OCI-LY7 (cell line): ENCODE measurements at regions not wholly inside any gene's neighbourhood (a gene's known extent, or its start where the extent isn't known, plus 50 kb on each side); places are given as distances from the start of the nearest gene placed in this dataset.

Experiments
- BruUV-seq: library from RNA; stranded (reverse); fragments of 400-500 nt; replicated peaks from 2 replicates; lab custom pipeline; 2021; lab: Mats Ljungman, UMichigan
- CTCF ChIA-PET: fragments of 300-600 bp; sonication (Branson Sonifier 250); formaldehyde crosslinking; loops from one replicate; lab custom pipeline; 2022; ENCODE audit warnings: antibody characterized with exemption; ENCODE audit not compliant: unreplicated experiment; lab: Charles Lee
- POLR2A ChIA-PET: fragments of 300-600 bp; sonication (Branson Sonifier 250); formaldehyde crosslinking; loops from one replicate; lab custom pipeline; 2022; ENCODE audit warnings: antibody characterized with exemption; lab: Charles Lee
- DNase-seq: peaks from one replicate; pipeline ENCODE4 v3.0.0-alpha.2; 2015; ENCODE audit warnings: low spot score
- H2AFZ ChIP-seq: fragments of 200-600 bp; sonication (generic), shearing (Covaris generic); 2 replicates; pipeline ENCODE4 v1.6.1; 2014; ENCODE audit warnings: mild to moderate bottlenecking, antibody characterized with exemption, low read length, moderate library complexity
- H3K27ac ChIP-seq: fragments of 200-600 bp; sonication (generic); 2 replicates; pipeline ENCODE4 v1.5.1; 2014; ENCODE audit warnings: mixed run types, low read depth, mild to moderate bottlenecking, moderate library complexity, low read length, inconsistent platforms; ENCODE audit not compliant: poor library complexity, severe bottlenecking
- H3K36me3 ChIP-seq: fragments of 200-600 bp; sonication (generic); 2 replicates; pipeline ENCODE4 v1.6.1; 2014; ENCODE audit warnings: mild to moderate bottlenecking, antibody characterized with exemption, low read length, moderate library complexity, mixed read lengths; ENCODE audit not compliant: insufficient read depth
- H3K4me1 ChIP-seq: fragments of 200-600 bp; sonication (generic); 2 replicates; pipeline ENCODE4 v1.5.1; 2014; ENCODE audit warnings: mild to moderate bottlenecking, low read length; ENCODE audit not compliant: insufficient read depth, poor library complexity, severe bottlenecking
- H3K4me2 ChIP-seq: fragments of 200-600 bp; sonication (generic); 2 replicates; pipeline ENCODE4 v1.6.1; 2014; ENCODE audit warnings: mild to moderate bottlenecking, low read length
- H3K4me3 ChIP-seq: fragments of 200-600 bp; sonication (generic); 2 replicates; pipeline ENCODE4 v1.5.1; 2014; ENCODE audit warnings: mild to moderate bottlenecking, low read depth, low read length; ENCODE audit not compliant: poor library complexity, severe bottlenecking
- H3K79me2 ChIP-seq: fragments of 200-600 bp; sonication (generic); 2 replicates; pipeline ENCODE4 v1.6.1; 2016; ENCODE audit warnings: low read depth, mild to moderate bottlenecking, low read length, moderate library complexity, mixed read lengths; ENCODE audit not compliant: insufficient read depth
- H3K9me2 ChIP-seq: fragments of 200-600 bp; sonication (generic); 2 replicates; pipeline ENCODE4 v1.6.1; 2016; ENCODE audit warnings: mild to moderate bottlenecking, low read length, mixed read lengths; ENCODE audit not compliant: insufficient read depth
- H3K9me3 ChIP-seq: fragments of 200-600 bp; sonication (generic); 2 replicates; pipeline ENCODE4 v1.6.1; 2014; ENCODE audit warnings: mild to moderate bottlenecking, mixed run types, low read length, mixed read lengths
- H4K20me1 ChIP-seq: fragments of 200-600 bp; sonication (generic); 2 replicates; pipeline ENCODE4 v1.6.1; 2014; ENCODE audit warnings: mild to moderate bottlenecking, antibody characterized with exemption, low read length, moderate library complexity, mixed read lengths; ENCODE audit not compliant: insufficient read depth
- EZH2phosphoT487 ChIP-seq: fragments of 200-600 bp; sonication (generic); IDR thresholded peaks from 2 replicates; pipeline ENCODE4 v1.6.1; 2018; ENCODE audit warnings: low read depth, borderline replicate concordance, mild to moderate bottlenecking, mixed run types, antibody characterized with exemption, low read length, moderate library complexity, mixed read lengths
- intact Hi-C: fragments of 100-400 bp; cut with micrococcal nuclease; formaldehyde crosslinking; loops from one replicate; pipeline ENCODE4 v1.10.0; 2022; ENCODE audit not compliant: unreplicated experiment
- TF ChIP-seq, protein P1 (sequence below): fragments of 200-600 bp; sonication (generic); conservative IDR thresholded peaks from 2 replicates; pipeline ENCODE4 v1.5.1; 2014; ENCODE audit warnings: mild to moderate bottlenecking, antibody characterized with exemption, low read length, moderate library complexity, mixed read lengths

DNA sequence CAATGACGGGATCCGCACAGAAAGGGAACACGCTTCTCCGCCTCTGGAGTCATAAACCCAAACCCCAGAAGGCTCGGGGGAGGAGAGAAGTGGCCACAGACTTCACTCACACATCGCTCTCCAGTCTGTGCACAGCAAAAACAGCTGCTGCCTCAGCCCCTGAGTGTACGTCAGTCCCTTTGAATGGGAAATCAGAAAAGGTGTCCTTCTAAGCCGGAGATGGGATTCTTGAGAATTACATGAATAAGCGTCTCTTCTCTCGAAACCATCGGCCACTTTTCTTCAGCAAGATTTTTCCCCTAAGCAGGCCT, 78.3 kb downstream of the PDCL3 start:
- ChIA-PET POLR2A (no interaction called here), CTCF (no interaction called here)
- DNase-seq = no peak
- Histone ChIP-seq H2AFZ (no peak overlapping the region), H3K27ac (no peak overlapping the region), H3K79me2 (no peaks in the 10 kb centered on the region), H3K4me1 (no peaks in the 10 kb centered on the region), H3K4me2 (no peak overlapping the region), H3K9me3 (no peaks in the 10 kb centered on the region), H4K20me1 (no peaks in the 10 kb centered on the region), H3K36me3 (no peaks in the 10 kb centered on the region), H3K9me2 (no peaks in the 10 kb centered on the region), H3K4me3 (no peak overlapping the region)
- intact Hi-C loops = no loop called here
- TF ChIP-seq, protein P1, sequence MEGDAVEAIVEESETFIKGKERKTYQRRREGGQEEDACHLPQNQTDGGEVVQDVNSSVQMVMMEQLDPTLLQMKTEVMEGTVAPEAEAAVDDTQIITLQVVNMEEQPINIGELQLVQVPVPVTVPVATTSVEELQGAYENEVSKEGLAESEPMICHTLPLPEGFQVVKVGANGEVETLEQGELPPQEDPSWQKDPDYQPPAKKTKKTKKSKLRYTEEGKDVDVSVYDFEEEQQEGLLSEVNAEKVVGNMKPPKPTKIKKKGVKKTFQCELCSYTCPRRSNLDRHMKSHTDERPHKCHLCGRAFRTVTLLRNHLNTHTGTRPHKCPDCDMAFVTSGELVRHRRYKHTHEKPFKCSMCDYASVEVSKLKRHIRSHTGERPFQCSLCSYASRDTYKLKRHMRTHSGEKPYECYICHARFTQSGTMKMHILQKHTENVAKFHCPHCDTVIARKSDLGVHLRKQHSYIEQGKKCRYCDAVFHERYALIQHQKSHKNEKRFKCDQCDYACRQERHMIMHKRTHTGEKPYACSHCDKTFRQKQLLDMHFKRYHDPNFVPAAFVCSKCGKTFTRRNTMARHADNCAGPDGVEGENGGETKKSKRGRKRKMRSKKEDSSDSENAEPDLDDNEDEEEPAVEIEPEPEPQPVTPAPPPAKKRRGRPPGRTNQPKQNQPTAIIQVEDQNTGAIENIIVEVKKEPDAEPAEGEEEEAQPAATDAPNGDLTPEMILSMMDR = no peak
- TF ChIP-seq EZH2phosphoT487 = no peak
- BruUV-seq = no TSS peak

DNA sequence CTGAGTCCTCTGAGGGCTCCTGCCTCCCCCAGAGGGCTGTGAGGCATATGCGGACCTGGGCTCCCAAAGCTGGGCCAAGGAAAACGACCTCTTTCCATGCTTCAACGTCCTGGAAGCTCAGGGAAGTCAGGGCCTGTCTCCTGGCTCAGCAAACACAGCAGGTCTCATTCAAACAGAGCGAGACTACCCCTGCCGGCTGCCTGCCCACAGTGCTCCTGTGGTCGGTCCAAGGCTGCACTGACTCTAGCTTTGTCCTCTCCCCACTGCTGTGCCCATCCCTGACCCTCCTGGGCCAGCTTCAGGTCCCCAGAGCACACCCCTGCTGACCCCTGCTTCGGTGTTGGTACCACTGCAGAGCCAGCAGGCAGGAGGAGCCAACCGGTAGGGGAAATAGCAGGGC, 79.6 kb downstream of the PDCL3 start:
- Histone ChIP-seq H3K4me1 (no peaks in the 10 kb centered on the region), H3K9me2 (no peaks in the 10 kb centered on the region), H4K20me1 (no peaks in the 10 kb centered on the region), H3K79me2 (no peaks in the 10 kb centered on the region), H3K4me3 (no peak overlapping the region), H3K36me3 (no peaks in the 10 kb centered on the region), H2AFZ (no peak overlapping the region), H3K9me3 (0 out of 2 replicates have a peak, but pooled peaks cover 3% of the 10 kb centered on the region), H3K27ac (no peak overlapping the region), H3K4me2 (no peak overlapping the region)
- ChIA-PET POLR2A (no interaction called here), CTCF (no interaction called here)
- TF ChIP-seq, protein P1 = no peak
- BruUV-seq = no TSS peak
- intact Hi-C loops = no loop called here
- no peak for DNase-seq

DNA sequence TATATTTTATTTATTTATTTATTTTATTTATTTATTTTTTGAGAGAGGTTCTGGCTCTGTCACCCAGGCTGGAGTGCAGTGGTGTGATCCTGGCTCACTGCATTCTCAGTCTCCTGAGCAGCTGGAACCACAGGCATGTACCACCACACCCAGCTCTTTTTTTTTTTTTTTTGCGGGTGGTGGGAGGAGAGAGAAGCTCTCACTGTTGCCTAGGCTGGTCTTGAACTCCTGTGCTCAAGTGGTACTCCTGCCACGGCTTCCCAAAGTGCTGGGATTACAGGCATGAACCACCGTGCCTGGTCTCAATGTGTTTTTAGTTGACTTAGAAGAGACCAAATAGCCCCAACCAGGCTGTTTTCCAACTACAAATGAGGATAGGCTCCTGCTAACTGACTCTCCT, 80.7 kb downstream of the PDCL3 start:
- H3K9me2 ChIP-seq = no peaks in the 10 kb centered on the region
- no peaks in the 10 kb centered on the region for H3K36me3 ChIP-seq
- H3K27ac ChIP-seq = no peak overlapping the region
- H3K4me2 ChIP-seq = no peak overlapping the region
- H3K4me3 ChIP-seq = no peak overlapping the region
- TF ChIP-seq, protein P1 = no peak
- TF ChIP-seq EZH2phosphoT487 = no peak
- DNase-seq = no peak
- BruUV-seq = no TSS peak
- H2AFZ ChIP-seq = no peak overlapping the region
- no peaks in the 10 kb centered on the region for H3K4me1 ChIP-seq
- POLR2A ChIA-PET = interaction anchor here (0.6 kb wide), 1 partner anchor 14 kb away, joined by 3 read pairs; no protein-coding TSS in a partner anchor
- H3K9me3 ChIP-seq = 0 out of 2 replicates have a peak, but pooled peaks cover 3% of the 10 kb centered on the region
- no peaks in the 10 kb centered on the region for H3K79me2 ChIP-seq
- no peaks in the 10 kb centered on the region for H4K20me1 ChIP-seq
- intact Hi-C loops = no loop called here
- CTCF ChIA-PET = no interaction called here
